GM12878 (cell line): ENCODE measurements at regions not wholly inside any gene's neighbourhood (a gene's known extent, or its start where the extent isn't known, plus 50 kb on each side); places are given as distances from the start of the nearest gene placed in this dataset.
A peak's percentile ranks its signal among the peaks of the same experiment; 100 is the strongest.

ENCODE experiments used
- ATAC-seq: fragments of 200-7000 bp; cut with Tn5 transposase; 3 replicates; pipeline ENCODE4 v1.9.1; 2020; ENCODE audit warnings: mild to moderate bottlenecking, moderate library complexity
- BruUV-seq: library from RNA; stranded (reverse); fragments of 400-500 nt; replicated peaks from 2 replicates; lab custom pipeline; 2021; lab: Mats Ljungman, UMichigan
- CTCF ChIA-PET: fragments of 300-600 bp; sonication (Branson Sonifier 250); formaldehyde crosslinking; extraction: SDS; loops from one replicate; lab custom pipeline; 2021; ENCODE audit warnings: inconsistent platforms; lab: Yijun Ruan, JAX
- POLR2A ChIA-PET: fragments of 350-600 bp; formaldehyde crosslinking; extraction: SDS; loops from one replicate; lab custom pipeline; 2021; ENCODE audit warnings: inconsistent platforms; lab: Charles Lee
- RAD21 ChIA-PET: fragments of 300-600 bp; sonication (Branson Sonifier 250); formaldehyde crosslinking; loops from one replicate; lab custom pipeline; 2023; ENCODE audit warnings: antibody characterized with exemption; ENCODE audit not compliant: unreplicated experiment; lab: Charles Lee
- SMC1A ChIA-PET: fragments of 300-600 bp; sonication (Branson Sonifier 250); formaldehyde crosslinking; loops from one replicate; lab custom pipeline; 2023; ENCODE audit not compliant: unreplicated experiment, uncharacterized antibody; lab: Charles Lee
- DNase-seq: peaks from one replicate; pipeline ENCODE4 v3.0.0-alpha.2; 2011; ENCODE audit warnings: low read depth, low spot score
- FAIRE-seq: peaks from 3 replicates; lab custom pipeline; 2011; peaks lifted over from hg19 to GRCh38; lab: Jason Lieb, UNC
- H2AFZ ChIP-seq: 2 replicates; pipeline ENCODE4 v1.6.0; 2011; ENCODE audit warnings: low read depth, low read length, control low read depth; ENCODE audit not compliant: control insufficient read depth
- H3K27ac ChIP-seq: 2 replicates; pipeline ENCODE4 v1.5.1; 2011; ENCODE audit warnings: control low read depth; ENCODE audit not compliant: control insufficient read depth, insufficient read depth
- H3K27me3 ChIP-seq, 2 experiments: replicated peaks in 1 of 2; 2 replicates each; pipeline versions ENCODE4 v1.6.0 to v1.6.1; 2011; ENCODE audit warnings: low read length in 1 of 2; ENCODE audit not compliant: control insufficient read depth in 2 of 2, insufficient read depth in 2 of 2
- H3K36me3 ChIP-seq, 2 experiments: 2 replicates each; pipeline ENCODE4 v1.5.1; 2011; ENCODE audit warnings: low read length in 1 of 2; ENCODE audit not compliant: control insufficient read depth in 2 of 2, insufficient read depth in 2 of 2
- H3K4me1 ChIP-seq: 2 replicates; pipeline ENCODE4 v1.6.1; 2011; ENCODE audit warnings: mild to moderate bottlenecking, low read length, moderate library complexity, mixed read lengths; ENCODE audit not compliant: control insufficient read depth, insufficient read depth
- H3K4me2 ChIP-seq: 2 replicates; pipeline ENCODE4 v1.6.0; 2011; ENCODE audit warnings: control low read depth; ENCODE audit not compliant: control insufficient read depth, insufficient read depth
- H3K4me3 ChIP-seq: fragments of 200-600 bp; sonication (generic); 2 replicates; pipeline ENCODE4 v1.5.1; 2016
- H3K79me2 ChIP-seq: 2 replicates; pipeline ENCODE4 v1.6.0; 2011; ENCODE audit warnings: low read length; ENCODE audit not compliant: control insufficient read depth, insufficient read depth
- H3K9ac ChIP-seq: 2 replicates; pipeline ENCODE4 v1.8.0; 2011; ENCODE audit warnings: low read length, control low read depth, mixed read lengths; ENCODE audit not compliant: control insufficient read depth, insufficient read depth
- H3K9me3 ChIP-seq: replicated peaks from 3 replicates; pipeline ENCODE4 v1.5.1; 2011; ENCODE audit warnings: mild to moderate bottlenecking, low read length; ENCODE audit not compliant: control insufficient read depth, insufficient read depth
- H4K20me1 ChIP-seq: 2 replicates; pipeline ENCODE4 v1.6.0; 2011; ENCODE audit not compliant: control insufficient read depth, insufficient read depth
- CBFB ChIP-seq: IDR thresholded peaks from 2 replicates; pipeline ENCODE4 v1.6.1; 2016; ENCODE audit warnings: antibody characterized with exemption, low read depth
- CREB1 ChIP-seq: IDR thresholded peaks from 2 replicates; pipeline ENCODE4 v1.6.1; 2012; ENCODE audit warnings: low read depth, mild to moderate bottlenecking, inconsistent platforms
- JUNB ChIP-seq: IDR thresholded peaks from 2 replicates; pipeline ENCODE4 v1.6.1; 2016; ENCODE audit warnings: antibody characterized with exemption, mild to moderate bottlenecking
- MYB ChIP-seq: fragments of 150-350 bp; IDR thresholded peaks from 2 replicates; pipeline ENCODE4 v1.6.1; 2014; ENCODE audit warnings: mild to moderate bottlenecking, low read depth, low read length, borderline replicate concordance
- PML ChIP-seq: IDR thresholded peaks from 2 replicates; pipeline ENCODE4 v1.6.1; 2012; ENCODE audit warnings: low read length, inconsistent platforms
- RAD21 ChIP-seq: IDR thresholded peaks from 2 replicates; pipeline ENCODE4 v1.6.1; 2011; ENCODE audit warnings: mild to moderate bottlenecking, low read depth, low read length, moderate library complexity; ENCODE audit not compliant: insufficient read depth
- SMAD1 ChIP-seq: fragments of 450-650 bp; IDR thresholded peaks from 2 replicates; pipeline ENCODE4 v1.6.1; 2018; ENCODE audit warnings: mild to moderate bottlenecking, low read depth; ENCODE audit not compliant: partially characterized antibody
- SMAD5 ChIP-seq: IDR thresholded peaks from 2 replicates; pipeline ENCODE4 v1.6.1; 2016; ENCODE audit warnings: antibody characterized with exemption, low read depth
- TCF12 ChIP-seq: IDR thresholded peaks from 2 replicates; pipeline ENCODE4 v1.6.1; 2011; ENCODE audit warnings: low read depth, mild to moderate bottlenecking, low read length
- YBX1 ChIP-seq: fragments of 450-650 bp; IDR thresholded peaks from 2 replicates; pipeline ENCODE4 v1.6.1; 2016; ENCODE audit warnings: antibody characterized with exemption
- ZBTB11 ChIP-seq: fragments of 450-650 bp; formaldehyde crosslinking; IDR thresholded peaks from 2 replicates; pipeline ENCODE4 v1.5.0; 2022; ENCODE audit warnings: mild to moderate bottlenecking, missing genetic modification characterization
- ZZZ3 ChIP-seq: IDR thresholded peaks from 2 replicates; pipeline ENCODE4 v1.6.1; 2011; ENCODE audit warnings: low read depth; ENCODE audit not compliant: control insufficient read depth, insufficient read length
- whole genome bisulfite sequencing: methylation state at CpG from one replicate; pipeline ENCODE4 v1.1.6; 2016; ENCODE audit warnings: low lambda C conversion rate; ENCODE audit not compliant: insufficient replicate concordance, insufficient coverage; ENCODE audit errors: missing lambda C conversion rate; 5-methylcytosine and 5-hydroxymethylcytosine counted together
- in situ Hi-C: fragments of 300-500 bp; cut with MboI; formaldehyde crosslinking; loops from 9 replicates; pipeline ENCODE4 v1.14.3; 2018; ENCODE audit warnings: mixed read lengths
- intact Hi-C: fragments of 100-400 bp; cut with micrococcal nuclease; formaldehyde crosslinking; loops from one replicate; pipeline ENCODE4 v1.14.2; 2022; ENCODE audit not compliant: unreplicated experiment

GRCh38 chr11:115912484-115912945 is 408.3 kb upstream of the CADM1 start (continued):
- TF ChIP-seq RAD21 (peak; percentile 85), TCF12 (no peak), SMAD5 (no peak), YBX1 (no peak), PML (no peak), ZBTB11 (CRISPR knock-in tag) (no peak)
- TF ChIP-seq, all 136 proteins: peak for 8

GRCh38 chr11:115911613-115912346 is 407.6 kb upstream of the CADM1 start:
- FAIRE-seq, result no peak
- POLR2A ChIA-PET, result interaction anchor here (0.9 to 2.2 kb wide), 3 partner anchors 14 to 40 kb away, joined by 3 to 5 read pairs (median 4); no protein-coding TSS in a partner anchor
- no peaks in the 10 kb centered on the region for H4K20me1 ChIP-seq
- H3K4me1 ChIP-seq, result peaks cover 17% of the 10 kb centered on the region
- SMC1A ChIA-PET, result interaction anchor here (0.6 to 15.3 kb wide), 15 partner anchors 8 to 578 kb away, joined by 3 to 207 read pairs (median 4); no protein-coding TSS in a partner anchor
- no peaks in the 10 kb centered on the region for H3K9me3 ChIP-seq
- no peaks in the 10 kb centered on the region for H3K27me3 ChIP-seq
- no peak for DNase-seq
- H3K27ac ChIP-seq, result no peak overlapping the region
- no peak overlapping the region for H3K4me3 ChIP-seq
- TF ChIP-seq SMAD1 (no peak), JUNB (no peak), CBFB (no peak), ZZZ3 (no peak), MYB (no peak), CREB1 (no peak)
- TF ChIP-seq, all 136 proteins: peak for 0
- BruUV-seq, result no TSS peak
- H3K4me2 ChIP-seq, result no peak overlapping the region
- CTCF ChIA-PET, result interaction anchor here (0.9 to 5.2 kb wide), 11 partner anchors 8 to 577 kb away, joined by 3 to 64 read pairs (median 4); no protein-coding TSS in a partner anchor
- no peak overlapping the region for H2AFZ ChIP-seq
- intact Hi-C loops (loop anchor here (2.0 kb wide), 2 partner anchors 39 to 577 kb away; no protein-coding TSS in a partner anchor), in situ Hi-C loops (loop anchor here (10.0 kb wide), 2 partner anchors 577 to 687 kb away; no protein-coding TSS in a partner anchor)
- no peaks in the 10 kb centered on the region for H3K79me2 ChIP-seq
- WGBS, result 83% methylated on average over 14 of the region's 14 CpGs
- H3K9ac ChIP-seq, result no peak overlapping the region
- RAD21 ChIA-PET, result interaction anchor here (0.8 to 3.8 kb wide), 14 partner anchors 7 to 577 kb away, joined by 3 to 20 read pairs (median 7); no protein-coding TSS in a partner anchor
- H3K36me3 ChIP-seq, result no peaks in the 10 kb centered on the region
- ATAC-seq, result no peak
